ENCODE measurements at regions not wholly inside any gene's neighbourhood (a gene's known extent, or its start where the extent isn't known, plus 50 kb on each side); places are given as distances from the start of the nearest gene placed in this dataset.

- H3K9me3 Mint-ChIP-seq (ENCODE audit: unreplicated experiment): no peaks in the 10 kb centered on the region
- H3K4me3 Mint-ChIP-seq (ENCODE audit: unreplicated experiment): no peak overlapping the region
- no peak for DNase-seq (ENCODE audit: low spot score)
- H3K27me3 Mint-ChIP-seq (ENCODE audit: unreplicated experiment): peaks cover 1% of the 10 kb centered on the region
- TF ChIP-seq CTCF (IDR thresholded peaks at IDR 0.05; ENCODE audit: unreplicated experiment): no peak
- no peaks in the 10 kb centered on the region for H3K36me3 Mint-ChIP-seq (ENCODE audit: low read depth, unreplicated experiment)
- H3K4me1 Mint-ChIP-seq (ENCODE audit: unreplicated experiment): peaks cover 17% of the 10 kb centered on the region
- no peak overlapping the region for H3K27ac Mint-ChIP-seq (ENCODE audit: unreplicated experiment)
Observed at GRCh38 chr12:92335831-92336230, 190.2 kb upstream of the BTG1 start.

- H3K27ac Mint-ChIP-seq (ENCODE audit: unreplicated experiment): no peak overlapping the region
- no peaks in the 10 kb centered on the region for H3K36me3 Mint-ChIP-seq (ENCODE audit: low read depth, unreplicated experiment)
Observed at GRCh38 chr12:92334552-92334951, 188.9 kb upstream of the BTG1 start.

GRCh38 chr12:92332552-92332951, 186.9 kb upstream of the BTG1 start:
- no peak for DNase-seq (ENCODE audit: low spot score)
- Mint-ChIP-seq H3K27me3 (ENCODE audit: unreplicated experiment) (no peaks in the 10 kb centered on the region), H3K27ac (ENCODE audit: unreplicated experiment) (no peak overlapping the region), H3K4me3 (ENCODE audit: unreplicated experiment) (no peak overlapping the region), H3K9me3 (ENCODE audit: unreplicated experiment) (no peaks in the 10 kb centered on the region), H3K4me1 (ENCODE audit: unreplicated experiment) (peaks cover 33% of the 10 kb centered on the region), H3K36me3 (ENCODE audit: low read depth, unreplicated experiment) (no peaks in the 10 kb centered on the region)
- no peak for TF ChIP-seq CTCF (IDR thresholded peaks at IDR 0.05; ENCODE audit: unreplicated experiment)

More at GRCh38 chr12:92334552-92334951, 188.9 kb upstream of the BTG1 start:
- Mint-ChIP-seq H3K4me1 (ENCODE audit: unreplicated experiment) (peaks cover 29% of the 10 kb centered on the region), H3K27me3 (ENCODE audit: unreplicated experiment) (peaks cover 1% of the 10 kb centered on the region), H3K4me3 (ENCODE audit: unreplicated experiment) (no peak overlapping the region), H3K9me3 (ENCODE audit: unreplicated experiment) (no peaks in the 10 kb centered on the region)
- TF ChIP-seq CTCF (IDR thresholded peaks at IDR 0.05; ENCODE audit: unreplicated experiment): no peak
- no peak for DNase-seq (ENCODE audit: low spot score)

- no peak for DNase-seq (ENCODE audit: low spot score)
- H3K36me3 Mint-ChIP-seq (ENCODE audit: low read depth, unreplicated experiment): no peaks in the 10 kb centered on the region
Observed at GRCh38 chr12:92331383-92331782, 185.7 kb upstream of the BTG1 start.

DNA sequence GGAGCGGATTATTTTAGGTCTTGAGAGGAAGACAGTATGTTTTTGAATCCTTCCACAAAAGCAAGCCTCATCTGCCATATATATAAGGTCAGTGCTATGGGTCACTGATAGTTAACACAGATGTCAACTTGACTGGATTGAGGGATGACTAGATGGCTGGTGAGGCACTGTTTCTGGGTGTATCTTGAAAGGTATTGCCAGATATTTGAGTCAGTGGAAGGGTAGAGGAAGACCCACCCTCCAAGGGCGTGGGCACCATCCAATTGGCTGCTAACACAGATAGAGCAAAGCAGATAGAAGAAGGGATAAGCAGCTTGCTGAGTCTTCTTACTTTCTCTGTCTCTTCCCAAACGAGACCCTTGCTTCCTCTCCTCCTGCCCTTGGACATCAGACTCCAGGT, 185.0 kb upstream of the BTG1 start:
- no peak overlapping the region for H3K4me3 Mint-ChIP-seq (ENCODE audit: unreplicated experiment)
- peaks cover 33% of the 10 kb centered on the region for H3K4me1 Mint-ChIP-seq (ENCODE audit: unreplicated experiment)
- no peak for DNase-seq (ENCODE audit: low spot score)
- TF ChIP-seq CTCF (IDR thresholded peaks at IDR 0.05; ENCODE audit: unreplicated experiment): no peak
- no peak overlapping the region for H3K27ac Mint-ChIP-seq (ENCODE audit: unreplicated experiment)
- no peaks in the 10 kb centered on the region for H3K27me3 Mint-ChIP-seq (ENCODE audit: unreplicated experiment)
- no peaks in the 10 kb centered on the region for H3K9me3 Mint-ChIP-seq (ENCODE audit: unreplicated experiment)
- no peaks in the 10 kb centered on the region for H3K36me3 Mint-ChIP-seq (ENCODE audit: low read depth, unreplicated experiment)

More at GRCh38 chr12:92331383-92331782, 185.7 kb upstream of the BTG1 start:
- no peak overlapping the region for H3K4me3 Mint-ChIP-seq (ENCODE audit: unreplicated experiment)
- peaks cover 33% of the 10 kb centered on the region for H3K4me1 Mint-ChIP-seq (ENCODE audit: unreplicated experiment)
- H3K27ac Mint-ChIP-seq (ENCODE audit: unreplicated experiment): no peak overlapping the region
- H3K9me3 Mint-ChIP-seq (ENCODE audit: unreplicated experiment): no peaks in the 10 kb centered on the region
- no peaks in the 10 kb centered on the region for H3K27me3 Mint-ChIP-seq (ENCODE audit: unreplicated experiment)
- no peak for TF ChIP-seq CTCF (IDR thresholded peaks at IDR 0.05; ENCODE audit: unreplicated experiment)
